ENCODE measurements at regions not wholly inside any gene's neighbourhood (a gene's known extent, or its start where the extent isn't known, plus 50 kb on each side); places are given as distances from the start of the nearest gene placed in this dataset.
"Not testable (repeated sequence)": the region's sequence is repeated elsewhere in the genome, so short reads cannot be mapped to it uniquely, and the experiment has no call there.

DNA sequence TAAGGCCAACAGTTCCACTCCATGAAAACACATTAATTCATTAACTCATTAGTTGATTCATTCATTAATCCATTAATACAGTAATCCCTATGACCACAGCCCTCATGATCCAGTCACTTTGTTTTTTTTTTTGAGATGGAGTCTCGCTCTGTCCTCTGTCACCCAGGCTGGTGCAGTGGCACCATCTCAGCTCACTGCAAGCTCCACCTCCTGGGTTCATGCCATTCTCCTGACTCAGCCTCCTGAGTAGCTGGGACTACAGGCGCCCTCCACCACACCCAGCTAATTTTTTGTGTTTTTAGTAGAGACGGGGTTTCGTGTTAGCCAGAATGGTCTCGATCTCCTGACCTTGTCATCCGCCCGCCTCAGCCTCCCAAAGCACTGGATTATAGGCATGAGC is 1473.4 kb upstream of the SEL1L start:
- not testable (repeated sequence) for DNase-seq

DNA sequence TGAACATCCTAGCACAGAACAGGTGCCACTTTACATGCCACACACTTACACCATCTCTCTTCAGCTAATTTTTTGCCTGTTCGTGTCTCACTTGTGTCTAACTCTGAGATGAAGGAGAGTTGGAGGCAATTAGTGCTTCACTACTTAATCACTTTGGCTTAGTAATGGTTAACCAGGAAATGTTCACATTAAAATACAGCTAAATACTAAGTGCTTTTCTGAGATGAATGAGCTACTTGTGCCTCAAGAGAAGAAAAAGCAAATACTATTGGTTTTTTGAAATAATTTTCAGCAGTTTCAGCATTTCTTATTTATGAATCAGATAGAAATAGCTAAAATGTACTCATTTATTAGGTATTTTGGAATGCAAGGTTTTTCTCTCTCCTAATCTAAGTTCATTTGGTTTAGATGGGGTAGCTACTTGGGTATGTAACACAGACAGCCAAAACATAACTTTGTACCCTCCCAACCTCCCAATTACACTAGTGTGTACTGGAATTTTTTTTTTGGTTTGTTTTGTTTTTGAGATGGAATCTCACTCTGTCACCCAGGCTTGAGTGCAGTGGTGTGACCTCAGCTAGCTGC is 1474.1 kb upstream of the SEL1L start:
- no peak for DNase-seq

GRCh38 chr14:83017296-83017695 is 1483.6 kb upstream of the SEL1L start:
- no peak for DNase-seq

- no peak for DNase-seq
These were observed 1486.2 kb upstream of the SEL1L start for GRCh38 chr14:83019744-83020414.

DNA sequence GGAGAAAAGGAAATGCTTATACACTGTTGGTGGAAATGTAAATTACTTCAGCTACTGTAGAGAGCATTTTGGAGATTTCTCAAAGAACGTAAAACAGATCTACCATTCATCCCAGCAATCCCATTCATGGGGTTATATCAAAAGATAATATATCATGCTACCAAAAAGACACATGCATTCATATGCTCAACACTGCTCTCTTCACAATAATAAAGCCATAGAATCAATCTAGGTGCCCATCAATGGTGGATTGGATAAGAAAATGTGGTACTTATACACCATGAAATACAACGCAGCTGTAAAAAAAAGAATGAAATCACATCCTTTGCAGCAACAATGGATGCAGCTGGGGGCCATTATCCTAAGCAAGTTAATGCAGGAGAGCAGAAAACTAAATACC is 1487.7 kb upstream of the SEL1L start:
- no peak for DNase-seq

- no peak for DNase-seq
These were observed 1489.7 kb upstream of the SEL1L start for GRCh38 chr14:83023369-83023768.

DNA sequence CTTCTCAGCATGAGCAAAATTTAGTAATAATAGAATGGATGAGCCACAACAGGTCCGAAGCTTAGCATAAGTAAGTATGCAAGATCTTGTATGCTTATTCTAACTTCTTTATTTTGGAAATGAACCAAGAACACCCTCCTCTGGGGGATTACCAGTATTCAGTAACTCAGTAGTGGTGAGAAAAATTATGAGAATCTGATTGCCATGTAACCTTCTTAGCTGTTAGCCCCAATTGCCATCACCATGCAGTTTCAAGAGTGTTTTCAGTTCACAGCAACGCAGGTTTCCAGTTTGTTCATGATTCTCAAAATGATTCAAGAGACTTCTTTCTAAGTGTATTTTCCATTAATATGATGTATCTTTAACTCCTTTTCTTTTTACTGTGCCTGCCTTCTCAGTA is 1507.6 kb upstream of the SEL1L start:
- DNase-seq = no peak

- DNase-seq = no peak
These were observed 1509.2 kb upstream of the SEL1L start for GRCh38 chr14:83042858-83043257.

- DNase-seq = no peak
These were observed 1510.3 kb upstream of the SEL1L start for GRCh38 chr14:83044001-83044400.

GRCh38 chr14:83047059-83047830 is 1513.6 kb upstream of the SEL1L start:
- no peak for DNase-seq

GRCh38 chr14:83053022-83053710 is 1519.5 kb upstream of the SEL1L start:
- no peak for DNase-seq

DNA sequence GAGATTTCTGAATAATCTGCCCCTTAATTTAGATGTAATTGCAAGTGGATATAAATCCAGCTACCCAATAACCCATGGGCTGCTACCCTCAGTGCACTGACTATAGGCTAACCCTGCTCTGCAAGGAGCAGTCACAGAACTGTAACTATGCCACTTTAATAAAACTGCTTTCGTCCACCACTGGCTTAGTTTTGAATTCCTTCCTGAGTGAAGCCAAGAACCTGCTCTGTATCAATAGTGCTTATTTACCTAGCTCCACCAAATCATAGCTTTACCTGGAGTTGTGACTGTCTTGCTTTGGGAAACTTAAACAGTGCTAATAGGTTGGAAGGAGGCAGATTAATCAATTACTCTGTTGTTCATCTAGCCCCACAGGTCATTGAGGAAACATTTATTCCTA is 1524.4 kb upstream of the SEL1L start:
- no peak for DNase-seq

DNA sequence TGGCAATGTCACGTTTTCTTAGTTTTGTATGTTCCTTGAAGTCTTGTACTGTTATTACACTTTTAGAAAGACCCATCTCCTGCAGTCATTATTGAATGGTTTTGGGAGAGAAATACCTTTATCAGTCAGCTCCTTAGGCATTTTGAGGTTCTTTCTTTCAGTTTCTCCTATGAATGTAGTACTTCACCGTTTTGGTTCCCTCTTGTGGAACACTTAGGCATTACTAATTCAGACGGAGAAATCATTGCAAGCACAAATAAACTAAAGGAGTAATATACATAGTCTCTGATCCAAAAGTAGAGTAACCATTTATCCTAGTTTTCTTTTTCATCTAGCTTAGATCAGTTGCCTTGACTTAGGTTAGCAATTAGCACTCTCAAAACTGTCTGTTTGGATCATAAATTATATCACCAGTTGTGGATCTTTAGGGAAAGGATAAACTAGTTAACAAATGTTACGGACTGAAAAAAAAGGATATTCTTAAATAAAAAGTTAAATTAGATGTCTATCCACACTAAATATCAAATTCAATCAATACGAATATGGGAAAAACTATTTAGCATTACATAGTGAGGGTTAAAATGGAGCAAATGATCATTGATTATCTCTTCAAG is 1538.3 kb upstream of the SEL1L start:
- DNase-seq = no peak

DNA sequence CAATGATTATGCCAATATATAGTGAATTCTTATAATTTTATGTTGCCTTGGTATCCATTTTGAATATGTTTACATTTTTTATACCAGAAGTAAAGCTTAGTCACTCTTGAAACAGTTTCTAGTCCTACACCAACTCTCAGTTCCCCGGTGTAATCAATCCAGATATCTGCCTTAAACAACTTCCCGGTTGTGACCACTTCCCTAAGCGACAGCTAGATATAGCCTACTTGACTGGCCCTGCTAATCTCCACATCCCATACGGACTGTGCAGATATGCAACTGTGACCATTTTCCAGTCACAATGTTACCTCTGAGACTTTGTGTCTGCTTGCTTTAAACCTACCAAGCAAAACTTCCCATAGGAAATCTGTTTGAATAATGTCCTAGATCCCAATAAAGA is 1551.5 kb upstream of the SEL1L start:
- DNase-seq = no peak

DNA sequence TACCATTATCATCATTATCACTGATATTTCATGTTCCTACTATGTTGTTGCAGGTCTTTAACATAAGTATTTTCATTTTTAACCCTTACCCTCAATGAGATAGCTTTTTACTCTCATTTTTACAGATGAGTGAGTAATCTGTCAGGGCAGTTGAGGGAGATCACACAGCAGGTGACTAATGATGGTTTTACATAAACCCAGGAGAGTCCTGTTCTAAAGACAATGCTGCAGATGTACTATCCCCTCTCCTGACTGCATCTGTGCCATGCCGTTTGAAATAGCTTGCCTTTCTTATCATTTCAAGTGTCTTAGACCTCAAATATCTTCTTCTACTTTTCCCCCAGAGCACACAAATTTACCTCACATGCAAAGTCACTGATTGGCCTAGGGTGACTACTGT is 1552.1 kb upstream of the SEL1L start:
- no peak for DNase-seq

DNA sequence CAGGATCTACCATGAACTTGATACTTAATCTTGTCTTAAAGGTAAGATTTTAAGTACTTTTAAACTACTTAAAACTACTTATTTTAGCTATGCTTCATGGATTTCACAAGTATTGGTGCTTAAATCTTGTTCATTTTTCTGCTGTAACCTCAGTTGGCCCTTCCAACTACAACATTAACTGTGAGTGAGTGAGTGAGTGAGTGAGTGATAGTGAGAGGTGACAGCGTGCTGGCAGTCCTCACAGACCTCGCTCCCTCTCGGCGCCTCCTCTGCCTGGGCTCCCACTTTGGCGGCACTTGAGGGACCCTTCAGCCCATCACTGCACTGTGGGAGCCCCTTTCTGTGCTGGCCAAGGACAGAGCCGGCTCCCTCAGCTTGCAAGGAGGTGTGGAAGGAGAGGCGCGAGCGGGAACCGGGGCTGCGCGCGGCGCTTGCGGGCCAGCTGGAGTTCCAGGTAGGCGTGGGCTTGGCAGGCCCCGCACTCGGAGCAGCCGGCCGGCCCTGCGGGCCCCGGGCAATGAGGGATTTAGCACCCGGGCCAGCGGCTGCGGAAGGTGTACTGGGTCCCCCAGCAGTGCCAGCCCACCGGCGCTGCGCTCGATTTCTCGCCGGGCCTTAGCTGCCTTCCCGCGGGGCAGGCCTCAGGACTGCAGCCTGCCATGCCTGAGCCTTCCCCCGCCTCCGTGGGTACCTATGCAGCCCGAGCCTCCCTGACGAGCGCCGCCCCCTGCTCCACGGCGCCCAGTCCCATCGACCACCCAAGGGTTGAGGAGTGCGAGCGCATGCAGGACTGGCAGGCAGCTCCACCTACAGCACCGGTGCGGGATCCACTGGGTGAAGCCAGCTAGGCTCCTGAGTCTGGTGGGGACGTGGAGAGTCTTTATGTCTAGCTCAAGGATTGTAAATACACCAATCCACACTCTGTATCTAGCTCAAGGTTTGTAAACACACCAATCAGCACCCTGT is 1558.6 kb upstream of the SEL1L start:
- DNase-seq = not testable (repeated sequence)

- DNase-seq = no peak
These were observed 1562.4 kb upstream of the SEL1L start for GRCh38 chr14:83096092-83096491.

DNA sequence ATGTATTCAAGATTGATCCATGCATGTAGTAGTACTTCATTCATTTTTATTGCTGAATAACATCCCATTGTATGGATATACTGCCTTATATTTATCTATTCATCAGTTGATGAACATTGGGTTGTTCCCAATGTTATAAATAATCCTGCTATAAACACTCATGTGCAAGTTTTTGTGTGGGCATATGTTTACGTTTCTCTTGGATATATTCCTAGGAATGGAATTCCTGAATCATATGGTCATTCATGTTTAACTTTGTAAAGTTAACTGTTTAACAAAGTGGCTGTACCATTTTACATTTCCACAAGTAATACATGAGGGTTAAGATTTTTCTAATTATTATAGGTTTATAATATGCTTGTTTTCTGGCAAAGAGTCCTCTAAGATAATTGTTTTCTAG is 1568.2 kb upstream of the SEL1L start:
- no peak for DNase-seq

GRCh38 chr14:83118029-83118428 is 1584.4 kb upstream of the SEL1L start:
- no peak for DNase-seq

DNA sequence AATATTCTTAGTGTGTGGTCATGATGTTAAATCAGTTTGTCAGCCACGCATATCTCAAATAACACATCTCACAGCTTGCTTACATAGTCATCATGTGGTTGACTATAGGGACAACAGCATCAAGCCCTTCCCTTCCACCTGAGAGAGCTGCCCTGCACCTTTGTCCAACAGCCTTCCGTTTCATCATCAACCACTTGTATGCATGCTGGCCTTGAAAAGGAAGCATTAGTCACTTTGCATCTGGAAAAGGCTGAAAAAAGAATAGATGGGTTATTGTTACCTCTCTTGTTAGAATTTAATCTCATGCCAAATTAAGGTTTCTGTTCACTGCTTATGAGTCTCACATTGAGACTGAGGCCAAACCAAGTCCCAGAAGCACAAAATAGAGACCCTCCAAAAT is 1586.5 kb upstream of the SEL1L start:
- no peak for DNase-seq

- no peak for DNase-seq
These were observed 1592.4 kb upstream of the SEL1L start for GRCh38 chr14:83126076-83126475.

GRCh38 chr14:83128783-83129182 is 1595.1 kb upstream of the SEL1L start:
- DNase-seq = no peak
